Endodermal cell (in vitro differentiated cells): ENCODE measurements at regions not wholly inside any gene's neighbourhood (a gene's known extent, or its start where the extent isn't known, plus 50 kb on each side); places are given as distances from the start of the nearest gene placed in this dataset.

Source experiments
- DNase-seq: peaks from one replicate; pipeline ENCODE4 v3.0.0-alpha.2; 2017
- H3K27ac ChIP-seq: 2 replicates; pipeline ENCODE4 v1.5.1; 2013; ENCODE audit warnings: mild to moderate bottlenecking, low read depth, low read length, moderate library complexity
- H3K27me3 ChIP-seq: 2 replicates; pipeline ENCODE4 v1.6.1; 2013; ENCODE audit warnings: mild to moderate bottlenecking, low read length, moderate library complexity; ENCODE audit not compliant: insufficient read depth, control insufficient read depth, poor library complexity, severe bottlenecking
- H3K36me3 ChIP-seq: 2 replicates; pipeline ENCODE4 v1.7.0; 2013; ENCODE audit warnings: mild to moderate bottlenecking, low read length, moderate library complexity; ENCODE audit not compliant: control insufficient read depth, insufficient read depth
- H3K4me1 ChIP-seq: one replicate; pipeline ENCODE4 v1.7.0; 2013; ENCODE audit warnings: low read length; ENCODE audit not compliant: control insufficient read depth, insufficient read depth
- H3K4me3 ChIP-seq: 2 replicates; pipeline ENCODE4 v1.5.1; 2013; ENCODE audit warnings: mild to moderate bottlenecking, low read length, moderate library complexity
- H3K9ac ChIP-seq: 2 replicates; pipeline ENCODE4 v1.6.1; 2013; ENCODE audit warnings: mild to moderate bottlenecking, low read length, moderate library complexity; ENCODE audit not compliant: poor library complexity, severe bottlenecking; ENCODE audit errors: extremely low read depth
- H3K9me3 ChIP-seq: 2 replicates; pipeline ENCODE4 v1.6.1; 2013; ENCODE audit warnings: mild to moderate bottlenecking, low read length, moderate library complexity; ENCODE audit not compliant: control insufficient read depth
- H3K27ac Mint-ChIP-seq: 2 replicates; pipeline ENCODE4 v1.8.0; 2020; ENCODE audit warnings: mixed read lengths
- H3K27me3 Mint-ChIP-seq: 2 replicates; pipeline ENCODE4 v1.8.0; 2021; ENCODE audit warnings: mild to moderate bottlenecking, mixed read lengths; ENCODE audit not compliant: insufficient read depth
- H3K36me3 Mint-ChIP-seq: 2 replicates; pipeline ENCODE4 v1.8.0; 2020; ENCODE audit warnings: low read depth, mixed read lengths
- H3K4me1 Mint-ChIP-seq: 2 replicates; pipeline ENCODE4 v1.8.0; 2020; ENCODE audit warnings: mixed read lengths
- H3K4me3 Mint-ChIP-seq: 2 replicates; pipeline ENCODE4 v1.8.0; 2020; ENCODE audit warnings: mild to moderate bottlenecking, moderate library complexity, mixed read lengths
- H3K9me3 Mint-ChIP-seq: 2 replicates; pipeline ENCODE4 v1.8.0; 2020; ENCODE audit warnings: mild to moderate bottlenecking, mixed read lengths
- WGBS, 2 experiments: methylation state at CpG; one replicate each; pipeline versions ENCODE4 v1.1.5 to v1.1.7; 2013; ENCODE audit warnings: missing lambda C conversion rate in 2 of 2, mixed read lengths in 1 of 2; ENCODE audit not compliant: insufficient coverage in 1 of 2, insufficient read length in 1 of 2; 5-methylcytosine and 5-hydroxymethylcytosine counted together
- TF ChIP-seq, protein P1 (sequence below): fragments of 200-600 bp; sonication (generic); conservative IDR thresholded peaks from 2 replicates; pipeline ENCODE4 v1.5.0; 2021; ENCODE audit warnings: antibody characterized with exemption, mild to moderate bottlenecking

DNA sequence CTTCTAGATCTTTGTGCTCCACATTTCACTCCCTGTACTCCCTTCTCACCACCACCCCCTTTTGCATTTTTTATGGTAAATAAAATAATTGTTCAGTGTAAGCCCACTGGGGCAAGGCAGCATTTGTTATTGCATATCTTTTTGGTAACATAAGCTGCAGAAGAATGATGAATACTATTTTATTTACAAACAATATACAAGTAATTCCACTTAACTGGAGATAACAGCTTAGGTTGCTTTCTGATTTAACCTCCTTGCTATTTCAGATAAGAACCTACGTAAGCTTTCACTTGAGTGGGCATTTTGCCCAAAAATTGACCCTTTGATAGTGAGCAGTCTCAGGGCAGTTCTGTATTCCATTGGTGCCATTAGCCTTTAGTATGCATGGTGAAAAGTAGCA lies 417.9 kb downstream of the SH3GL2 start:
- Mint-ChIP-seq H3K36me3 (no peaks in the 10 kb centered on the region), H3K27me3 (no peaks in the 10 kb centered on the region), H3K4me1 (peaks cover 11% of the 10 kb centered on the region), H3K4me3 (no peak overlapping the region), H3K9me3 (no peaks in the 10 kb centered on the region), H3K27ac (no peak overlapping the region)
- TF ChIP-seq, protein P1, sequence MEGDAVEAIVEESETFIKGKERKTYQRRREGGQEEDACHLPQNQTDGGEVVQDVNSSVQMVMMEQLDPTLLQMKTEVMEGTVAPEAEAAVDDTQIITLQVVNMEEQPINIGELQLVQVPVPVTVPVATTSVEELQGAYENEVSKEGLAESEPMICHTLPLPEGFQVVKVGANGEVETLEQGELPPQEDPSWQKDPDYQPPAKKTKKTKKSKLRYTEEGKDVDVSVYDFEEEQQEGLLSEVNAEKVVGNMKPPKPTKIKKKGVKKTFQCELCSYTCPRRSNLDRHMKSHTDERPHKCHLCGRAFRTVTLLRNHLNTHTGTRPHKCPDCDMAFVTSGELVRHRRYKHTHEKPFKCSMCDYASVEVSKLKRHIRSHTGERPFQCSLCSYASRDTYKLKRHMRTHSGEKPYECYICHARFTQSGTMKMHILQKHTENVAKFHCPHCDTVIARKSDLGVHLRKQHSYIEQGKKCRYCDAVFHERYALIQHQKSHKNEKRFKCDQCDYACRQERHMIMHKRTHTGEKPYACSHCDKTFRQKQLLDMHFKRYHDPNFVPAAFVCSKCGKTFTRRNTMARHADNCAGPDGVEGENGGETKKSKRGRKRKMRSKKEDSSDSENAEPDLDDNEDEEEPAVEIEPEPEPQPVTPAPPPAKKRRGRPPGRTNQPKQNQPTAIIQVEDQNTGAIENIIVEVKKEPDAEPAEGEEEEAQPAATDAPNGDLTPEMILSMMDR = no peak
- Histone ChIP-seq H3K27me3 (no peaks in the 10 kb centered on the region), H3K36me3 (no peaks in the 10 kb centered on the region), H3K4me3 (no peak overlapping the region), H3K9ac (no peak overlapping the region), H3K27ac (no peak overlapping the region), H3K9me3 (no peaks in the 10 kb centered on the region), H3K4me1 (peaks cover 10% of the 10 kb centered on the region)
- DNase-seq = no peak
- WGBS, 2 experiments = 88 to 90% methylated on average over 1 of the region's 1 CpG

DNA sequence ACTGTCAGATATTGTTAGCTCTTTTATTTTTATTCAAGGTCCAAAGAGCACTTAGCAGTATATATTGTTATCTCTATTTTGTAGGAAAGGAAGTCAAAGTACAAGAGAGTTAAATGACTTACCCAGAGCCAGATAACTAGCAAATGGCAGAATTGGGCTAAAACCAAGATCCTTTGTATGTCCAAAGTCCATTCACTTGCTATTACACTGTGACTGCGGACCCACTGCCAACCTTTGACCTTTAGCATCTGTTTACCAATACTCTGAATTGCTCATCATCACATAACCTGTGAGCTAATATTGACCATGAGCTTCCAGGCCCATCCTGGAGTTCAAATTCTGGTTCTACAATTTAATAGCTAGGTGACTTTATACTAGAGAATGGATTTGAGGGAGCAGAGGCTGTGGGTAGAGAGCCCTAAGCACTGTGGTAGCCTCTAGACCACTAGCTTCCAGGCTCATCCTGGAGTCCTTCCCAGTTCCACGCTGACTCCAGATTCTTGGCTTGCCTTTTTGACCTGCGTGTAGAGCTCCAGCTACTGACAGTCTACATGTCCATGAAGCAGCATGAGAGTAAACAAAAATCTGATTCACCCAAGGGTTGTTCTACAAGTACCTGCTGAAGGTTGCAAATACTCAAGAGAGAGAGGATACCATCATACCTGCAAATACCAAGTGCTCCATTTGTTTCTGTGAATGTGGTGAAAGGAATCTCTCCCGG lies 424.0 kb downstream of the SH3GL2 start:
- Mint-ChIP-seq H3K4me3 (no peak overlapping the region), H3K27me3 (peaks cover 2% of the 10 kb centered on the region), H3K9me3 (no peaks in the 10 kb centered on the region), H3K27ac (no peak overlapping the region), H3K4me1 (no peaks in the 10 kb centered on the region), H3K36me3 (no peaks in the 10 kb centered on the region)
- Histone ChIP-seq H3K27me3 (no peaks in the 10 kb centered on the region), H3K27ac (no peak overlapping the region), H3K36me3 (no peaks in the 10 kb centered on the region), H3K9me3 (no peaks in the 10 kb centered on the region), H3K4me3 (no peak overlapping the region), H3K4me1 (no peaks in the 10 kb centered on the region), H3K9ac (no peak overlapping the region)
- no peak for DNase-seq
- WGBS, 2 experiments = 91 to 100% methylated on average over 2 to 4 of the region's 4 CpGs
- TF ChIP-seq, protein P1 = no peak

DNA sequence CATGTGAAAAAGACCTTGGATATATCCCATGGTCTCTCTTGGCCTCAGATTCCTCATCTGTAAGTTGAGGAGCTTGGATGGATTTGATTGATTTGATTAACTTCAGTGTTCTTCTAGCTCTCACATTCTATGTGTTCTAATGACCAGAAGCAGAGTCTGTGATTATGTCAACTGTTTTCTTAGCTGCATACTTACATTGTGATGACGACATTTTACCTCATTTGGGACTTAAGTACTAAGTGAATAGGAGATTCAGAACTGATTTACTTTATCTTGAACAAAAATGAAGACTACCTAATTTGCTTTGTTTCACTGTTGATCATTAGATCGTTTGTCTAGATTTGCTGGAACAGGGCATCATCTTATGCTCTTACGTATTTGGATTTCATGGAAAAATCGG lies 427.7 kb downstream of the SH3GL2 start:
- H3K4me1 ChIP-seq = peaks cover 4% of the 10 kb centered on the region
- Mint-ChIP-seq H3K4me3 (no peak overlapping the region), H3K9me3 (no peaks in the 10 kb centered on the region), H3K27me3 (peaks cover 13% of the 10 kb centered on the region), H3K4me1 (no peaks in the 10 kb centered on the region), H3K27ac (no peak overlapping the region), H3K36me3 (no peaks in the 10 kb centered on the region)
- H3K27ac ChIP-seq = no peak overlapping the region
- H3K9me3 ChIP-seq = no peaks in the 10 kb centered on the region
- TF ChIP-seq, protein P1 = no peak
- H3K9ac ChIP-seq = no peak overlapping the region
- H3K36me3 ChIP-seq = no peaks in the 10 kb centered on the region
- WGBS, 2 experiments = 90 to 95% methylated on average over 2 to 4 of the region's 4 CpGs
- no peak for DNase-seq
- H3K27me3 ChIP-seq = peaks cover 9% of the 10 kb centered on the region
- no peak overlapping the region for H3K4me3 ChIP-seq
